ENCODE measurements at regions not wholly inside any gene's neighbourhood (a gene's known extent, or its start where the extent isn't known, plus 50 kb on each side); places are given as distances from the start of the nearest gene placed in this dataset.

GRCh38 chr10:129194181-129194870 is 272.7 kb upstream of the MGMT start:
- no peaks in the 10 kb centered on the region for H3K79me2 ChIP-seq (replicated peaks; ENCODE audit: insufficient read depth, low read length)
- H3K27ac ChIP-seq (ENCODE audit: low read length) = no peak overlapping the region
- H3K36me3 ChIP-seq (ENCODE audit: insufficient read depth, low read length) = no peaks in the 10 kb centered on the region
- TF ChIP-seq SMC3 (conservative IDR thresholded peaks at IDR 0.05; ENCODE audit: poor library complexity) (no peak), TAF1 (IDR thresholded peaks at IDR 0.05; ENCODE audit: low read depth) (no peak), EP300 (conservative IDR thresholded peaks at IDR 0.05; ENCODE audit: poor library complexity, severe bottlenecking) (no peak), EZH2 (IDR thresholded peaks at IDR 0.05; ENCODE audit: borderline replicate concordance, insufficient read depth, low read length, poor library complexity, severe bottlenecking) (no peak), MXI1 (conservative IDR thresholded peaks at IDR 0.05; ENCODE audit: poor library complexity, severe bottlenecking) (no peak), RAD21 (conservative IDR thresholded peaks at IDR 0.05) (no peak)
- no peak overlapping the region for H2AFZ ChIP-seq (ENCODE audit: low read depth, low read length)
- no peaks in the 10 kb centered on the region for H4K20me1 ChIP-seq (ENCODE audit: insufficient read depth)
- no peak overlapping the region for H3K4me3 ChIP-seq (ENCODE audit: low read length)
- H3K9me3 ChIP-seq (ENCODE audit: low read length) = no peaks in the 10 kb centered on the region
- no peaks in the 10 kb centered on the region for H3F3A ChIP-seq (ENCODE audit: insufficient read depth, low read length, poor library complexity, severe bottlenecking)
- no peaks in the 10 kb centered on the region for H3K9me2 ChIP-seq (ENCODE audit: insufficient read depth, low read length)
- H3K9ac ChIP-seq (ENCODE audit: low read length) = no peak overlapping the region
- H3K27me3 ChIP-seq (ENCODE audit: insufficient read depth, low read depth, low read length) = no peaks in the 10 kb centered on the region
- no peak overlapping the region for H3K4me2 ChIP-seq (ENCODE audit: low read length)

DNA sequence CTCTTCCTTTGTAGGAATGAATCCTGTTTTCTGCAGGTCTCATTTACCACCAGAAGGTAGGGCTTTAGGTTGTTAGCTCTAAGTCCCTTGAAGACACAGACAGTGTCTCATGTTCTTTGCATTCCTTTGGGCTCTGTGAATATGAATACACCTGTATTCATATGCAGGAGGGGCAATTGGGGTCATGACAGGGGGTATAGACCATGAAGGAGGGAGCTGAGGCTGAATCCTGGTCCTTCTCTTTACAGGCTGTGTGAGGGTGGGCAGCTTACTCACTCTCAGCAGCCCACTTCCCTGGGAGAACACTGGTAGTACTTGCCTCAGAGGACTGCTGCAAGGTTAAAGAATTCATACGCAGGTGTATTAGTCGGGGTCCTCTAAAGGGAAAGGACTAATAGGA is 267.2 kb upstream of the MGMT start:
- Histone ChIP-seq H3K4me2 (ENCODE audit: low read length) (no peak overlapping the region), H3F3A (ENCODE audit: insufficient read depth, low read length, poor library complexity, severe bottlenecking) (no peaks in the 10 kb centered on the region), H3K9me3 (ENCODE audit: low read length) (peaks cover 5% of the 10 kb centered on the region), H3K27me3 (ENCODE audit: insufficient read depth, low read depth, low read length) (no peaks in the 10 kb centered on the region), H3K9me2 (ENCODE audit: insufficient read depth, low read length) (no peaks in the 10 kb centered on the region), H3K27ac (ENCODE audit: low read length) (no peak overlapping the region), H3K4me3 (ENCODE audit: low read length) (no peak overlapping the region), H2AFZ (ENCODE audit: low read depth, low read length) (no peak overlapping the region), H3K9ac (ENCODE audit: low read length) (no peak overlapping the region), H3K36me3 (ENCODE audit: insufficient read depth, low read length) (no peaks in the 10 kb centered on the region), H4K20me1 (ENCODE audit: insufficient read depth) (no peaks in the 10 kb centered on the region), H3K79me2 (replicated peaks; ENCODE audit: insufficient read depth, low read length) (no peaks in the 10 kb centered on the region)
- TF ChIP-seq MXI1 (conservative IDR thresholded peaks at IDR 0.05; ENCODE audit: poor library complexity, severe bottlenecking) (no peak), EZH2 (IDR thresholded peaks at IDR 0.05; ENCODE audit: borderline replicate concordance, insufficient read depth, low read length, poor library complexity, severe bottlenecking) (no peak), EP300 (conservative IDR thresholded peaks at IDR 0.05; ENCODE audit: poor library complexity, severe bottlenecking) (no peak), TAF1 (IDR thresholded peaks at IDR 0.05; ENCODE audit: low read depth) (no peak), RAD21 (conservative IDR thresholded peaks at IDR 0.05) (no peak), SMC3 (conservative IDR thresholded peaks at IDR 0.05; ENCODE audit: poor library complexity) (no peak), POLR2AphosphoS5 (IDR thresholded peaks at IDR 0.05) (no peak)
- TF ChIP-seq, protein P1, sequence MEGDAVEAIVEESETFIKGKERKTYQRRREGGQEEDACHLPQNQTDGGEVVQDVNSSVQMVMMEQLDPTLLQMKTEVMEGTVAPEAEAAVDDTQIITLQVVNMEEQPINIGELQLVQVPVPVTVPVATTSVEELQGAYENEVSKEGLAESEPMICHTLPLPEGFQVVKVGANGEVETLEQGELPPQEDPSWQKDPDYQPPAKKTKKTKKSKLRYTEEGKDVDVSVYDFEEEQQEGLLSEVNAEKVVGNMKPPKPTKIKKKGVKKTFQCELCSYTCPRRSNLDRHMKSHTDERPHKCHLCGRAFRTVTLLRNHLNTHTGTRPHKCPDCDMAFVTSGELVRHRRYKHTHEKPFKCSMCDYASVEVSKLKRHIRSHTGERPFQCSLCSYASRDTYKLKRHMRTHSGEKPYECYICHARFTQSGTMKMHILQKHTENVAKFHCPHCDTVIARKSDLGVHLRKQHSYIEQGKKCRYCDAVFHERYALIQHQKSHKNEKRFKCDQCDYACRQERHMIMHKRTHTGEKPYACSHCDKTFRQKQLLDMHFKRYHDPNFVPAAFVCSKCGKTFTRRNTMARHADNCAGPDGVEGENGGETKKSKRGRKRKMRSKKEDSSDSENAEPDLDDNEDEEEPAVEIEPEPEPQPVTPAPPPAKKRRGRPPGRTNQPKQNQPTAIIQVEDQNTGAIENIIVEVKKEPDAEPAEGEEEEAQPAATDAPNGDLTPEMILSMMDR (IDR thresholded peaks at IDR 0.05; ENCODE audit: poor library complexity, severe bottlenecking) = no peak
- TF ChIP-seq, protein P2, sequence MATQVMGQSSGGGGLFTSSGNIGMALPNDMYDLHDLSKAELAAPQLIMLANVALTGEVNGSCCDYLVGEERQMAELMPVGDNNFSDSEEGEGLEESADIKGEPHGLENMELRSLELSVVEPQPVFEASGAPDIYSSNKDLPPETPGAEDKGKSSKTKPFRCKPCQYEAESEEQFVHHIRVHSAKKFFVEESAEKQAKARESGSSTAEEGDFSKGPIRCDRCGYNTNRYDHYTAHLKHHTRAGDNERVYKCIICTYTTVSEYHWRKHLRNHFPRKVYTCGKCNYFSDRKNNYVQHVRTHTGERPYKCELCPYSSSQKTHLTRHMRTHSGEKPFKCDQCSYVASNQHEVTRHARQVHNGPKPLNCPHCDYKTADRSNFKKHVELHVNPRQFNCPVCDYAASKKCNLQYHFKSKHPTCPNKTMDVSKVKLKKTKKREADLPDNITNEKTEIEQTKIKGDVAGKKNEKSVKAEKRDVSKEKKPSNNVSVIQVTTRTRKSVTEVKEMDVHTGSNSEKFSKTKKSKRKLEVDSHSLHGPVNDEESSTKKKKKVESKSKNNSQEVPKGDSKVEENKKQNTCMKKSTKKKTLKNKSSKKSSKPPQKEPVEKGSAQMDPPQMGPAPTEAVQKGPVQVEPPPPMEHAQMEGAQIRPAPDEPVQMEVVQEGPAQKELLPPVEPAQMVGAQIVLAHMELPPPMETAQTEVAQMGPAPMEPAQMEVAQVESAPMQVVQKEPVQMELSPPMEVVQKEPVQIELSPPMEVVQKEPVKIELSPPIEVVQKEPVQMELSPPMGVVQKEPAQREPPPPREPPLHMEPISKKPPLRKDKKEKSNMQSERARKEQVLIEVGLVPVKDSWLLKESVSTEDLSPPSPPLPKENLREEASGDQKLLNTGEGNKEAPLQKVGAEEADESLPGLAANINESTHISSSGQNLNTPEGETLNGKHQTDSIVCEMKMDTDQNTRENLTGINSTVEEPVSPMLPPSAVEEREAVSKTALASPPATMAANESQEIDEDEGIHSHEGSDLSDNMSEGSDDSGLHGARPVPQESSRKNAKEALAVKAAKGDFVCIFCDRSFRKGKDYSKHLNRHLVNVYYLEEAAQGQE (IDR thresholded peaks at IDR 0.05; ENCODE audit: borderline replicate concordance) = no peak
